DOHH2 (cell line): ENCODE measurements at regions not wholly inside any gene's neighbourhood (a gene's known extent, or its start where the extent isn't known, plus 50 kb on each side); places are given as distances from the start of the nearest gene placed in this dataset.

ENCODE experiments used
- H3F3A ChIP-seq: fragments of 200-600 bp; sonication (generic), shearing (Covaris generic); 2 replicates; pipeline ENCODE4 v1.6.0; 2016; ENCODE audit warnings: antibody characterized with exemption, mild to moderate bottlenecking; ENCODE audit not compliant: control insufficient read depth, insufficient read depth
- H3K27ac ChIP-seq: fragments of 200-600 bp; sonication (generic); 2 replicates; pipeline ENCODE4 v1.5.1; 2014; ENCODE audit warnings: low read depth, mild to moderate bottlenecking, low read length, moderate library complexity
- H3K27me3 ChIP-seq: fragments of 200-600 bp; sonication (generic); 2 replicates; pipeline ENCODE4 v1.6.1; 2014; ENCODE audit warnings: mild to moderate bottlenecking, low read length, mixed read lengths; ENCODE audit not compliant: control insufficient read depth
- H3K36me3 ChIP-seq: fragments of 200-600 bp; sonication (generic); 2 replicates; pipeline ENCODE4 v1.6.1; 2014; ENCODE audit warnings: mild to moderate bottlenecking, low read length, moderate library complexity, mixed read lengths; ENCODE audit not compliant: control insufficient read depth
- H3K4me1 ChIP-seq: fragments of 200-600 bp; sonication (generic); 2 replicates; pipeline ENCODE4 v1.6.1; 2014; ENCODE audit warnings: mild to moderate bottlenecking, low read length, mixed read lengths; ENCODE audit not compliant: control insufficient read depth
- H3K4me2 ChIP-seq: fragments of 200-600 bp; sonication (generic); 2 replicates; pipeline ENCODE4 v1.6.0; 2014; ENCODE audit warnings: mild to moderate bottlenecking, low read length, moderate library complexity
- H3K4me3 ChIP-seq: fragments of 200-600 bp; sonication (generic); 2 replicates; pipeline ENCODE4 v1.5.1; 2014; ENCODE audit warnings: mild to moderate bottlenecking, low read length, mixed read lengths
- H3K79me2 ChIP-seq: fragments of 200-600 bp; sonication (generic); 2 replicates; pipeline ENCODE4 v1.6.1; 2014; ENCODE audit warnings: mild to moderate bottlenecking, low read length, mixed read lengths; ENCODE audit not compliant: control insufficient read depth
- H3K9me2 ChIP-seq: fragments of 200-600 bp; sonication (generic); replicated peaks from 2 replicates; pipeline ENCODE4 v1.6.1; 2014; ENCODE audit warnings: mild to moderate bottlenecking, low read length, mixed read lengths; ENCODE audit not compliant: control insufficient read depth
- H3K9me3 ChIP-seq: fragments of 200-600 bp; sonication (generic); 2 replicates; pipeline ENCODE4 v1.6.1; 2014; ENCODE audit warnings: antibody characterized with exemption, low read length, mixed read lengths; ENCODE audit not compliant: control insufficient read depth, insufficient read depth
- H4K20me1 ChIP-seq: fragments of 200-600 bp; sonication (generic); 2 replicates; pipeline ENCODE4 v1.6.0; 2014; ENCODE audit warnings: low read depth, mild to moderate bottlenecking, antibody characterized with exemption, low read length, moderate library complexity; ENCODE audit not compliant: control insufficient read depth, insufficient read depth
- CTCF ChIP-seq: fragments of 200-600 bp; sonication (generic); IDR thresholded peaks from one replicate; pipeline ENCODE4 v1.5.1; 2014; ENCODE audit warnings: antibody characterized with exemption, mild to moderate bottlenecking, low read depth, low read length; ENCODE audit not compliant: poor library complexity, severe bottlenecking
- EZH2phosphoT487 ChIP-seq: fragments of 200-600 bp; sonication (generic); IDR thresholded peaks from 2 replicates; pipeline ENCODE4 v1.6.1; 2017; ENCODE audit warnings: borderline replicate concordance, mild to moderate bottlenecking, antibody characterized with exemption, low read length, moderate library complexity, mixed read lengths

- H4K20me1 ChIP-seq: no peaks in the 10 kb centered on the region
- TF ChIP-seq EZH2phosphoT487: no peak
- TF ChIP-seq CTCF: no peak
- H3F3A ChIP-seq: no peaks in the 10 kb centered on the region
- H3K79me2 ChIP-seq: no peaks in the 10 kb centered on the region
- no peak overlapping the region for H3K4me2 ChIP-seq
- no peaks in the 10 kb centered on the region for H3K36me3 ChIP-seq
- no peaks in the 10 kb centered on the region for H3K9me2 ChIP-seq
- no peaks in the 10 kb centered on the region; the same call in 1 of the 2 replicates for H3K9me3 ChIP-seq
- no peak overlapping the region for H3K27ac ChIP-seq
- H3K4me1 ChIP-seq: no peaks in the 10 kb centered on the region
- no peak overlapping the region for H3K4me3 ChIP-seq
- no peaks in the 10 kb centered on the region for H3K27me3 ChIP-seq
Measured at GRCh38 chr4:161222889-161223288, 940.9 kb downstream of the FSTL5 start.

GRCh38 chr4:161208564-161208963, 955.2 kb downstream of the FSTL5 start:
- H3K9me3 ChIP-seq: no peaks in the 10 kb centered on the region
- no peaks in the 10 kb centered on the region for H3K36me3 ChIP-seq
- H3K4me1 ChIP-seq: no peaks in the 10 kb centered on the region
- TF ChIP-seq CTCF (no peak), EZH2phosphoT487 (no peak)
- H3F3A ChIP-seq: no peaks in the 10 kb centered on the region
- H4K20me1 ChIP-seq: no peaks in the 10 kb centered on the region
- H3K4me2 ChIP-seq: no peak overlapping the region
- H3K27me3 ChIP-seq: no peaks in the 10 kb centered on the region
- H3K9me2 ChIP-seq: no peaks in the 10 kb centered on the region
- no peaks in the 10 kb centered on the region for H3K79me2 ChIP-seq
- H3K4me3 ChIP-seq: no peak overlapping the region
- no peak overlapping the region for H3K27ac ChIP-seq

GRCh38 chr4:161206528-161207080, 957.2 kb downstream of the FSTL5 start:
- no peaks in the 10 kb centered on the region for H3K9me3 ChIP-seq
- TF ChIP-seq EZH2phosphoT487: no peak
- TF ChIP-seq CTCF: no peak
- no peak overlapping the region for H3K4me2 ChIP-seq
- H3K79me2 ChIP-seq: no peaks in the 10 kb centered on the region
- H3K9me2 ChIP-seq: no peaks in the 10 kb centered on the region
- H4K20me1 ChIP-seq: no peaks in the 10 kb centered on the region
- no peaks in the 10 kb centered on the region for H3F3A ChIP-seq
- no peaks in the 10 kb centered on the region for H3K36me3 ChIP-seq
- H3K27me3 ChIP-seq: no peaks in the 10 kb centered on the region
- no peak overlapping the region for H3K4me3 ChIP-seq
- no peak overlapping the region for H3K27ac ChIP-seq
- no peaks in the 10 kb centered on the region for H3K4me1 ChIP-seq
